Keratinocyte (primary cell): ENCODE measurements at regions not wholly inside any gene's neighbourhood (a gene's known extent, or its start where the extent isn't known, plus 50 kb on each side); places are given as distances from the start of the nearest gene placed in this dataset.

ENCODE experiments used
- EZH2 ChIP-seq: IDR thresholded peaks from one replicate; pipeline ENCODE4 v1.6.1; 2012; ENCODE audit warnings: inconsistent platforms, mild to moderate bottlenecking, low read length, moderate library complexity
- TF ChIP-seq, protein P1 (sequence below), 3 experiments: IDR thresholded peaks in 1 of 3; conservative IDR thresholded peaks in 1 of 3; optimal IDR thresholded peaks in 1 of 3; 2 replicates in 2 of 3; 3 replicates in 1 of 3; pipeline versions ENCODE3 to v1.5.1; 2011; ENCODE audit warnings: low read length in 3 of 3, mild to moderate bottlenecking in 3 of 3, moderate library complexity in 2 of 3, control low read depth in 1 of 3, inconsistent platforms in 1 of 3; ENCODE audit not compliant: insufficient read depth in 2 of 3; ENCODE audit errors: extremely low read depth in 1 of 3

DNA sequence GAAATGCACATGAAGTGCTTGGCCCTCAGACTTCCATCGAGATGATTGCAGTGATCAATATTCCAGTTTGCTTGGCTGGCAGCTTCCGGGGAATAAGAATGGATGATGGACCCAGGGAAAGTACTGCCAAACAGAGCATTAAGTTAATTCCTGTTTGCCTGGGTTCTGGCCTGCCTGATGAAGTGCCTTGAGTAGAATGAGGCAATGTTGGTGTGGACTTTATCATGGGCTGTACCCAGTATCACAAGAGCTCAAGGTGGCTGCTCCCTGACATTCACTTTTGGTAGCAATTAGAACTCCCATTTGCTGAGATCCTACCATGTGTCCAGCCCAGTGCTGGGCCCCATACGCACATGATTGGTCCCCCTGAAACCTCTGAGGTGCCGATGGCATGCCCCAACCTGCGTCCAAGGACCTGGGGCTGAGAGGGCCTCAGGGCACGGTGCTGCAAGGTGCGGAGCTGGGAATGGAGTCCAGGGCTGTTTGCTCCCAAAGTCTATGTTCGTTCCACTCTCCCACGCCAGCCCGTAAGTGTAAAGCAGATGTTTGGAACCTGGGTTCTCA, 80.7 kb downstream of the SLC25A47 start:
- TF ChIP-seq, protein P1, sequence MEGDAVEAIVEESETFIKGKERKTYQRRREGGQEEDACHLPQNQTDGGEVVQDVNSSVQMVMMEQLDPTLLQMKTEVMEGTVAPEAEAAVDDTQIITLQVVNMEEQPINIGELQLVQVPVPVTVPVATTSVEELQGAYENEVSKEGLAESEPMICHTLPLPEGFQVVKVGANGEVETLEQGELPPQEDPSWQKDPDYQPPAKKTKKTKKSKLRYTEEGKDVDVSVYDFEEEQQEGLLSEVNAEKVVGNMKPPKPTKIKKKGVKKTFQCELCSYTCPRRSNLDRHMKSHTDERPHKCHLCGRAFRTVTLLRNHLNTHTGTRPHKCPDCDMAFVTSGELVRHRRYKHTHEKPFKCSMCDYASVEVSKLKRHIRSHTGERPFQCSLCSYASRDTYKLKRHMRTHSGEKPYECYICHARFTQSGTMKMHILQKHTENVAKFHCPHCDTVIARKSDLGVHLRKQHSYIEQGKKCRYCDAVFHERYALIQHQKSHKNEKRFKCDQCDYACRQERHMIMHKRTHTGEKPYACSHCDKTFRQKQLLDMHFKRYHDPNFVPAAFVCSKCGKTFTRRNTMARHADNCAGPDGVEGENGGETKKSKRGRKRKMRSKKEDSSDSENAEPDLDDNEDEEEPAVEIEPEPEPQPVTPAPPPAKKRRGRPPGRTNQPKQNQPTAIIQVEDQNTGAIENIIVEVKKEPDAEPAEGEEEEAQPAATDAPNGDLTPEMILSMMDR (optimal IDR thresholded peaks at IDR 0.05 in 1 of 3, IDR thresholded peaks at IDR 0.05 in 1 of 3, conservative IDR thresholded peaks at IDR 0.05 in 1 of 3; ENCODE audit: extremely low read depth in 1 of 3, insufficient read depth in 2 of 3, low read length in 3 of 3) = no peak
- no peak for TF ChIP-seq EZH2
